GM12878 (cell line): ENCODE measurements at regions not wholly inside any gene's neighbourhood (a gene's known extent, or its start where the extent isn't known, plus 50 kb on each side); places are given as distances from the start of the nearest gene placed in this dataset.
A peak's percentile ranks its signal among the peaks of the same experiment; 100 is the strongest.

ENCODE experiments used
- ATAC-seq: fragments of 200-7000 bp; cut with Tn5 transposase; 3 replicates; pipeline ENCODE4 v1.9.1; 2020; ENCODE audit warnings: mild to moderate bottlenecking, moderate library complexity
- BruUV-seq: library from RNA; stranded (reverse); fragments of 400-500 nt; replicated peaks from 2 replicates; lab custom pipeline; 2021; lab: Mats Ljungman, UMichigan
- CTCF ChIA-PET: fragments of 300-600 bp; sonication (Branson Sonifier 250); formaldehyde crosslinking; extraction: SDS; loops from one replicate; lab custom pipeline; 2021; ENCODE audit warnings: inconsistent platforms; lab: Yijun Ruan, JAX
- POLR2A ChIA-PET: fragments of 350-600 bp; formaldehyde crosslinking; extraction: SDS; loops from one replicate; lab custom pipeline; 2021; ENCODE audit warnings: inconsistent platforms; lab: Charles Lee
- RAD21 ChIA-PET: fragments of 300-600 bp; sonication (Branson Sonifier 250); formaldehyde crosslinking; loops from one replicate; lab custom pipeline; 2023; ENCODE audit warnings: antibody characterized with exemption; ENCODE audit not compliant: unreplicated experiment; lab: Charles Lee
- SMC1A ChIA-PET: fragments of 300-600 bp; sonication (Branson Sonifier 250); formaldehyde crosslinking; loops from one replicate; lab custom pipeline; 2023; ENCODE audit not compliant: unreplicated experiment, uncharacterized antibody; lab: Charles Lee
- DNase-seq: peaks from one replicate; pipeline ENCODE4 v3.0.0-alpha.2; 2011; ENCODE audit warnings: low read depth, low spot score
- FAIRE-seq: peaks from 3 replicates; lab custom pipeline; 2011; peaks lifted over from hg19 to GRCh38; lab: Jason Lieb, UNC
- H2AFZ ChIP-seq: 2 replicates; pipeline ENCODE4 v1.6.0; 2011; ENCODE audit warnings: low read depth, low read length, control low read depth; ENCODE audit not compliant: control insufficient read depth
- H3K27ac ChIP-seq: 2 replicates; pipeline ENCODE4 v1.5.1; 2011; ENCODE audit warnings: control low read depth; ENCODE audit not compliant: control insufficient read depth, insufficient read depth
- H3K27me3 ChIP-seq, 2 experiments: replicated peaks in 1 of 2; 2 replicates each; pipeline versions ENCODE4 v1.6.0 to v1.6.1; 2011; ENCODE audit warnings: low read length in 1 of 2; ENCODE audit not compliant: control insufficient read depth in 2 of 2, insufficient read depth in 2 of 2
- H3K36me3 ChIP-seq, 2 experiments: 2 replicates each; pipeline ENCODE4 v1.5.1; 2011; ENCODE audit warnings: low read length in 1 of 2; ENCODE audit not compliant: control insufficient read depth in 2 of 2, insufficient read depth in 2 of 2
- H3K4me1 ChIP-seq: 2 replicates; pipeline ENCODE4 v1.6.1; 2011; ENCODE audit warnings: mild to moderate bottlenecking, low read length, moderate library complexity, mixed read lengths; ENCODE audit not compliant: control insufficient read depth, insufficient read depth
- H3K4me2 ChIP-seq: 2 replicates; pipeline ENCODE4 v1.6.0; 2011; ENCODE audit warnings: control low read depth; ENCODE audit not compliant: control insufficient read depth, insufficient read depth
- H3K4me3 ChIP-seq: fragments of 200-600 bp; sonication (generic); 2 replicates; pipeline ENCODE4 v1.5.1; 2016
- H3K79me2 ChIP-seq: 2 replicates; pipeline ENCODE4 v1.6.0; 2011; ENCODE audit warnings: low read length; ENCODE audit not compliant: control insufficient read depth, insufficient read depth
- H3K9ac ChIP-seq: 2 replicates; pipeline ENCODE4 v1.8.0; 2011; ENCODE audit warnings: low read length, control low read depth, mixed read lengths; ENCODE audit not compliant: control insufficient read depth, insufficient read depth
- H3K9me3 ChIP-seq: replicated peaks from 3 replicates; pipeline ENCODE4 v1.5.1; 2011; ENCODE audit warnings: mild to moderate bottlenecking, low read length; ENCODE audit not compliant: control insufficient read depth, insufficient read depth
- H4K20me1 ChIP-seq: 2 replicates; pipeline ENCODE4 v1.6.0; 2011; ENCODE audit not compliant: control insufficient read depth, insufficient read depth
- CHD1 ChIP-seq: IDR thresholded peaks from 2 replicates; pipeline ENCODE4 v1.6.1; 2012; ENCODE audit warnings: low read depth, low read length, improper control_type of control experiment
- FOXM1 ChIP-seq: IDR thresholded peaks from 2 replicates; pipeline ENCODE4 v1.6.1; 2012; ENCODE audit warnings: low read depth, mild to moderate bottlenecking, inconsistent platforms, low read length, moderate library complexity
- RAD21 ChIP-seq: IDR thresholded peaks from 2 replicates; pipeline ENCODE4 v1.6.1; 2011; ENCODE audit warnings: mild to moderate bottlenecking, low read depth, low read length, moderate library complexity; ENCODE audit not compliant: insufficient read depth
- SPI1 ChIP-seq: IDR thresholded peaks from 2 replicates; pipeline ENCODE4 v1.6.1; 2011; ENCODE audit warnings: low read depth, mild to moderate bottlenecking, low read length, moderate library complexity, borderline replicate concordance; ENCODE audit not compliant: insufficient read depth
- WGBS: methylation state at CpG from one replicate; pipeline ENCODE4 v1.1.6; 2016; ENCODE audit warnings: low lambda C conversion rate; ENCODE audit not compliant: insufficient replicate concordance, insufficient coverage; ENCODE audit errors: missing lambda C conversion rate; 5-methylcytosine and 5-hydroxymethylcytosine counted together
- in situ Hi-C: fragments of 300-500 bp; cut with MboI; formaldehyde crosslinking; loops from 9 replicates; pipeline ENCODE4 v1.14.3; 2018; ENCODE audit warnings: mixed read lengths
- intact Hi-C: fragments of 100-400 bp; cut with micrococcal nuclease; formaldehyde crosslinking; loops from one replicate; pipeline ENCODE4 v1.14.2; 2022; ENCODE audit not compliant: unreplicated experiment
- TF ChIP-seq, protein P1 (sequence below), 3 experiments: IDR thresholded peaks in 2 of 3; conservative IDR thresholded peaks in 1 of 3; 2 replicates each; pipeline ENCODE4 v1.5.1; 2011; ENCODE audit warnings: low read depth in 3 of 3, low read length in 3 of 3, mild to moderate bottlenecking in 3 of 3, control low read depth in 2 of 3, moderate library complexity in 2 of 3, inconsistent platforms in 1 of 3, mixed read lengths in 1 of 3; ENCODE audit not compliant: control insufficient read depth in 2 of 3, insufficient read depth in 1 of 3; ENCODE audit errors: extremely low read depth in 1 of 3

DNA sequence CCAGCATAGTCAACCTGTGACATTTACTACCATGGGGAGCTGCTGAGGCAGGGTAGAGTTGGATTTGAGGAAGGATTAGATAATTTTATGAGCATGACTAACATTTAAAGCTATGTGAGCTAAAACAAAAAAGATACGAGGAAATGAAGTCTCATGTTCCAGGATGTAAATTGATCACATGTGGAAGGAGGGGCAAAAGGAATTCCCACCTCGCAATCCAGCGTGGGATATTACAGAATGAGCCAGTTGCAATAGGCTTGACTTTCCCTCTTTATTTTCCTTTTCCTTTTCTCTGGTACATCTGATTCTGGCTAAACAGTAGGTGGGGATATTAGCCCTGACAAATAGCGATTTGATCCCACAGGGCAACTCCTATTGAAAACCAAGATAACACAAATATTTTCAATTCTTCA lies 214.9 kb upstream of the HMGA2 start:
- 60% methylated on average over 4 of the region's 4 CpGs for WGBS
- Histone ChIP-seq H3K9ac (no peak overlapping the region), H3K79me2 (no peaks in the 10 kb centered on the region), H3K27ac (no peak overlapping the region), H3K4me1 (no peaks in the 10 kb centered on the region), H3K36me3 (no peaks in the 10 kb centered on the region), H3K27me3 (no peaks in the 10 kb centered on the region; a peak in 1 of 4 replicates), H3K9me3 (no peaks in the 10 kb centered on the region), H4K20me1 (no peaks in the 10 kb centered on the region), H3K4me2 (no peak overlapping the region), H2AFZ (no peak overlapping the region), H3K4me3 (no peak overlapping the region)
- in situ Hi-C loops = no loop called here
- DNase-seq (no peak), ATAC-seq (no peak), FAIRE-seq (no peak)
- POLR2A ChIA-PET = no interaction called here
- CTCF ChIA-PET = interaction anchor here (1.0 to 1.3 kb wide), 2 partner anchors 65 to 477 kb away, joined by 3 read pairs; no protein-coding TSS in a partner anchor
- intact Hi-C loops = no loop called here
- no TSS peak for BruUV-seq
- TF ChIP-seq FOXM1 (no peak), CHD1 (no peak), SPI1 (no peak), RAD21 (0 out of 2 replicates have a peak, but pooled peaks have one; percentile 14)
- TF ChIP-seq, protein P1, sequence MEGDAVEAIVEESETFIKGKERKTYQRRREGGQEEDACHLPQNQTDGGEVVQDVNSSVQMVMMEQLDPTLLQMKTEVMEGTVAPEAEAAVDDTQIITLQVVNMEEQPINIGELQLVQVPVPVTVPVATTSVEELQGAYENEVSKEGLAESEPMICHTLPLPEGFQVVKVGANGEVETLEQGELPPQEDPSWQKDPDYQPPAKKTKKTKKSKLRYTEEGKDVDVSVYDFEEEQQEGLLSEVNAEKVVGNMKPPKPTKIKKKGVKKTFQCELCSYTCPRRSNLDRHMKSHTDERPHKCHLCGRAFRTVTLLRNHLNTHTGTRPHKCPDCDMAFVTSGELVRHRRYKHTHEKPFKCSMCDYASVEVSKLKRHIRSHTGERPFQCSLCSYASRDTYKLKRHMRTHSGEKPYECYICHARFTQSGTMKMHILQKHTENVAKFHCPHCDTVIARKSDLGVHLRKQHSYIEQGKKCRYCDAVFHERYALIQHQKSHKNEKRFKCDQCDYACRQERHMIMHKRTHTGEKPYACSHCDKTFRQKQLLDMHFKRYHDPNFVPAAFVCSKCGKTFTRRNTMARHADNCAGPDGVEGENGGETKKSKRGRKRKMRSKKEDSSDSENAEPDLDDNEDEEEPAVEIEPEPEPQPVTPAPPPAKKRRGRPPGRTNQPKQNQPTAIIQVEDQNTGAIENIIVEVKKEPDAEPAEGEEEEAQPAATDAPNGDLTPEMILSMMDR (IDR thresholded peaks at IDR 0.05 in 2 of 3, conservative IDR thresholded peaks at IDR 0.05 in 1 of 3; ENCODE audit: control insufficient read depth in 2 of 3, extremely low read depth in 1 of 3, insufficient read depth in 1 of 3, low read depth in 3 of 3, low read length in 3 of 3) = 0 out of 6 replicates have a peak, but pooled peaks of 1 of the 3 experiments have one; percentile 18
- SMC1A ChIA-PET = interaction anchor here (1.2 to 1.4 kb wide), 2 partner anchors 49 to 53 kb away, joined by 3 read pairs; no protein-coding TSS in a partner anchor
- RAD21 ChIA-PET = no interaction called here
